Neural crest cell (in vitro differentiated cells): ENCODE measurements at regions not wholly inside any gene's neighbourhood (a gene's known extent, or its start where the extent isn't known, plus 50 kb on each side); places are given as distances from the start of the nearest gene placed in this dataset.

Source experiments
- DNase-seq: peaks from one replicate; pipeline ENCODE4 v3.0.0; 2021; ENCODE audit warnings: low read depth, mixed read lengths, low spot score
- H3K27ac Mint-ChIP-seq: one replicate; pipeline ENCODE4 v1.8.0; 2021; ENCODE audit warnings: mild to moderate bottlenecking, mixed read lengths; ENCODE audit not compliant: unreplicated experiment
- H3K27me3 Mint-ChIP-seq: 2 replicates; pipeline ENCODE4 v1.8.0; 2021; ENCODE audit warnings: low read depth, mild to moderate bottlenecking, mixed read lengths
- H3K36me3 Mint-ChIP-seq: 2 replicates; pipeline ENCODE4 v1.8.0; 2021; ENCODE audit warnings: low read depth, mild to moderate bottlenecking, mixed read lengths
- H3K4me1 Mint-ChIP-seq: 2 replicates; pipeline ENCODE4 v1.8.0; 2021; ENCODE audit warnings: mixed read lengths
- H3K4me3 Mint-ChIP-seq: one replicate; pipeline ENCODE4 v1.8.0; 2021; ENCODE audit warnings: mild to moderate bottlenecking, mixed read lengths
- H3K9me3 Mint-ChIP-seq: 2 replicates; pipeline ENCODE4 v1.8.0; 2021; ENCODE audit warnings: mixed read lengths
- TF ChIP-seq, protein P1 (sequence below): fragments of 200-600 bp; sonication (generic); conservative IDR thresholded peaks from 2 replicates; pipeline ENCODE4 v1.5.0; 2021; ENCODE audit warnings: antibody characterized with exemption, mild to moderate bottlenecking

DNA sequence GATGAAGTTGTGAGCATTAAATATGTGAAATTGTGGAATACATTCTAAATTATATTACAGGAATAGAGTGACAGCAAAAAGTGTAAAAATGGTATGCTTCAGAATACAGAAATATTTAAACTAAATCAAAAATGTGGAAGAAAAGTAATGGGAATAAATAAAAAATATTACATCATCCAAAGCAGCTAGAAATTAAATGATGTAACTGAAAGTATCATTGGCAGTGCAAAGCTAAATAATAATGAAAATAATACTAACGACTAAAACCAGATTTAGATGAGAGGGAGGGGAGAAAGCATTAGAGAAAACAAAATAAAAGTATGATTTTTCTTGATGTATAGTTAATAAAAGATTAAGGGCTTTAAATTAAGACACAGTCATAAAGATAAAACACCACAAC, 1104.0 kb downstream of the EPHA7 start:
- DNase-seq: no peak
- no peaks in the 10 kb centered on the region for H3K36me3 Mint-ChIP-seq
- H3K4me3 Mint-ChIP-seq: no peak overlapping the region
- H3K9me3 Mint-ChIP-seq: peaks cover 7% of the 10 kb centered on the region
- no peak overlapping the region for H3K27ac Mint-ChIP-seq
- H3K4me1 Mint-ChIP-seq: peaks cover 11% of the 10 kb centered on the region
- H3K27me3 Mint-ChIP-seq: no peaks in the 10 kb centered on the region
- TF ChIP-seq, protein P1, sequence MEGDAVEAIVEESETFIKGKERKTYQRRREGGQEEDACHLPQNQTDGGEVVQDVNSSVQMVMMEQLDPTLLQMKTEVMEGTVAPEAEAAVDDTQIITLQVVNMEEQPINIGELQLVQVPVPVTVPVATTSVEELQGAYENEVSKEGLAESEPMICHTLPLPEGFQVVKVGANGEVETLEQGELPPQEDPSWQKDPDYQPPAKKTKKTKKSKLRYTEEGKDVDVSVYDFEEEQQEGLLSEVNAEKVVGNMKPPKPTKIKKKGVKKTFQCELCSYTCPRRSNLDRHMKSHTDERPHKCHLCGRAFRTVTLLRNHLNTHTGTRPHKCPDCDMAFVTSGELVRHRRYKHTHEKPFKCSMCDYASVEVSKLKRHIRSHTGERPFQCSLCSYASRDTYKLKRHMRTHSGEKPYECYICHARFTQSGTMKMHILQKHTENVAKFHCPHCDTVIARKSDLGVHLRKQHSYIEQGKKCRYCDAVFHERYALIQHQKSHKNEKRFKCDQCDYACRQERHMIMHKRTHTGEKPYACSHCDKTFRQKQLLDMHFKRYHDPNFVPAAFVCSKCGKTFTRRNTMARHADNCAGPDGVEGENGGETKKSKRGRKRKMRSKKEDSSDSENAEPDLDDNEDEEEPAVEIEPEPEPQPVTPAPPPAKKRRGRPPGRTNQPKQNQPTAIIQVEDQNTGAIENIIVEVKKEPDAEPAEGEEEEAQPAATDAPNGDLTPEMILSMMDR: no peak

- H3K9me3 Mint-ChIP-seq: peaks cover under 1% of the 10 kb centered on the region
- no peak for DNase-seq
- no peaks in the 10 kb centered on the region for H3K27me3 Mint-ChIP-seq
- H3K4me1 Mint-ChIP-seq: no peaks in the 10 kb centered on the region
- no peak overlapping the region for H3K4me3 Mint-ChIP-seq
- TF ChIP-seq, protein P1: no peak
- no peaks in the 10 kb centered on the region for H3K36me3 Mint-ChIP-seq
- no peak overlapping the region for H3K27ac Mint-ChIP-seq
Measured at GRCh38 chr6:92297101-92297500, 1122.3 kb downstream of the EPHA7 start.

GRCh38 chr6:92292067-92292466, 1127.3 kb downstream of the EPHA7 start:
- H3K4me1 Mint-ChIP-seq: no peaks in the 10 kb centered on the region
- H3K4me3 Mint-ChIP-seq: no peak overlapping the region
- H3K27ac Mint-ChIP-seq: no peak overlapping the region
- TF ChIP-seq, protein P1: no peak
- peaks cover 2% of the 10 kb centered on the region for H3K9me3 Mint-ChIP-seq
- no peak for DNase-seq
- no peaks in the 10 kb centered on the region for H3K36me3 Mint-ChIP-seq
- no peaks in the 10 kb centered on the region for H3K27me3 Mint-ChIP-seq

DNA sequence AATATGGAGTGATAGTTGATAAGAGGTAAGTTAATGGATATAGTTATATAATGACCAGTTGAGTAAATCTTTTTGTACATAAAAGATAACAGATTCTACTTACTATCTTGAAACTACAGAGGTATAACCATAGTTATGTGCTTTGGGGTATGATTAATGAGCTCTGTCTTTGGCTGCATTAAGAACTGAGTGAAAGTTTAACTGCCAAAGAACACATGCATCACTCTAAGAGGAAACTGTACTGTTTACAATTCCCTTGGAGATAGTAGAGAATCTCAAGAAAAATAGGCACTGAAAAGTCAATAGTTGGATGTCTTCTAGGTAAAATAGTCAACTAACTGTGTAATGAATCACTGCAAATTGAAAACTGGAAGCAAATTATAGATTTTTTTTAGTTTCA, 1129.5 kb downstream of the EPHA7 start:
- no peak overlapping the region for H3K4me3 Mint-ChIP-seq
- H3K36me3 Mint-ChIP-seq: no peaks in the 10 kb centered on the region
- no peaks in the 10 kb centered on the region for H3K27me3 Mint-ChIP-seq
- H3K9me3 Mint-ChIP-seq: peaks cover 2% of the 10 kb centered on the region
- H3K4me1 Mint-ChIP-seq: no peaks in the 10 kb centered on the region
- DNase-seq: no peak
- TF ChIP-seq, protein P1: no peak
- no peak overlapping the region for H3K27ac Mint-ChIP-seq

- TF ChIP-seq, protein P1: no peak
- no peak overlapping the region for H3K4me3 Mint-ChIP-seq
Measured at GRCh38 chr6:92281571-92282076, 1137.7 kb downstream of the EPHA7 start.

GRCh38 chr6:92275150-92275549, 1144.2 kb downstream of the EPHA7 start:
- H3K27ac Mint-ChIP-seq: no peak overlapping the region
- peaks cover 2% of the 10 kb centered on the region for H3K9me3 Mint-ChIP-seq

More at GRCh38 chr6:92281571-92282076, 1137.7 kb downstream of the EPHA7 start:
- Mint-ChIP-seq H3K27me3 (no peaks in the 10 kb centered on the region), H3K9me3 (no peaks in the 10 kb centered on the region), H3K4me1 (no peaks in the 10 kb centered on the region), H3K36me3 (no peaks in the 10 kb centered on the region), H3K27ac (no peak overlapping the region)
- DNase-seq: no peak

More at GRCh38 chr6:92275150-92275549, 1144.2 kb downstream of the EPHA7 start:
- Mint-ChIP-seq H3K4me3 (no peak overlapping the region), H3K27me3 (no peaks in the 10 kb centered on the region), H3K36me3 (no peaks in the 10 kb centered on the region), H3K4me1 (no peaks in the 10 kb centered on the region)
- no peak for DNase-seq
- TF ChIP-seq, protein P1: no peak
